SU-DHL-6 (cell line): ENCODE measurements at regions not wholly inside any gene's neighbourhood (a gene's known extent, or its start where the extent isn't known, plus 50 kb on each side); places are given as distances from the start of the nearest gene placed in this dataset.

Experiments used
- H2AFZ ChIP-seq: fragments of 200-600 bp; sonication (generic); 2 replicates; pipeline ENCODE4 v1.6.1; 2014; ENCODE audit warnings: low read depth, mild to moderate bottlenecking, moderate library complexity, mixed read lengths, antibody characterized with exemption, low read length; ENCODE audit not compliant: severe bottlenecking
- H3F3A ChIP-seq: fragments of 200-600 bp; shearing (Covaris generic); 2 replicates; pipeline ENCODE4 v1.6.0; 2016; ENCODE audit warnings: antibody characterized with exemption, mild to moderate bottlenecking; ENCODE audit not compliant: insufficient read depth
- H3K27ac ChIP-seq: fragments of 200-600 bp; sonication (generic); 2 replicates; pipeline ENCODE4 v1.5.1; 2016; ENCODE audit warnings: low read depth, mild to moderate bottlenecking, low read length, moderate library complexity, mixed read lengths
- H3K27me3 ChIP-seq: fragments of 200-600 bp; sonication (generic), shearing (Covaris generic); 2 replicates; pipeline ENCODE4 v1.6.0; 2014; ENCODE audit warnings: mild to moderate bottlenecking, low read length
- H3K36me3 ChIP-seq: fragments of 200-600 bp; sonication (generic); 2 replicates; pipeline ENCODE4 v1.6.1; 2014; ENCODE audit warnings: mild to moderate bottlenecking, low read length, mixed read lengths
- H3K4me2 ChIP-seq: fragments of 300-600, 200-600 bp; shearing (Covaris generic), sonication (generic); 2 replicates; pipeline ENCODE4 v1.6.0; 2014; ENCODE audit warnings: low read length, low read depth, mild to moderate bottlenecking; ENCODE audit not compliant: poor library complexity, severe bottlenecking
- H3K4me3 ChIP-seq: fragments of 200-600 bp; sonication (generic); 2 replicates; pipeline ENCODE4 v1.5.1; 2014; ENCODE audit warnings: antibody characterized with exemption, low read length, mild to moderate bottlenecking, mixed read lengths; ENCODE audit not compliant: insufficient read depth, poor library complexity, severe bottlenecking
- H3K79me2 ChIP-seq: fragments of 200-600 bp; sonication (generic); 2 replicates; pipeline ENCODE4 v1.6.1; 2014; ENCODE audit warnings: mild to moderate bottlenecking, low read length, moderate library complexity; ENCODE audit not compliant: insufficient read depth
- H3K9ac ChIP-seq: fragments of 200-600 bp; sonication (generic); 2 replicates; pipeline ENCODE4 v1.7.0; 2014; ENCODE audit warnings: mild to moderate bottlenecking, low read length
- H3K9me2 ChIP-seq: fragments of 200-600 bp; sonication (generic); replicated peaks from 2 replicates; pipeline ENCODE4 v1.6.1; 2014; ENCODE audit warnings: low read length; ENCODE audit not compliant: insufficient read depth
- H3K9me3 ChIP-seq: fragments of 200-600 bp; sonication (generic); 2 replicates; pipeline ENCODE4 v1.6.1; 2014; ENCODE audit warnings: low read length, mixed read lengths; ENCODE audit not compliant: insufficient read depth
- H4K20me1 ChIP-seq: fragments of 200-600 bp; sonication (generic); 2 replicates; pipeline ENCODE4 v1.6.1; 2014; ENCODE audit warnings: low read depth, mild to moderate bottlenecking, antibody characterized with exemption, low read length, moderate library complexity, mixed read lengths
- EZH2phosphoT487 ChIP-seq: fragments of 200-600 bp; sonication (generic), shearing (Covaris generic); conservative IDR thresholded peaks from 2 replicates; pipeline ENCODE4 v1.6.1; 2018; ENCODE audit warnings: mild to moderate bottlenecking, antibody characterized with exemption, low read length, moderate library complexity, mixed read lengths
- TF ChIP-seq, protein P1 (sequence below): fragments of 200-600 bp; sonication (generic); IDR thresholded peaks from one replicate; pipeline ENCODE4 v1.5.1; 2017; ENCODE audit warnings: antibody characterized with exemption, mild to moderate bottlenecking, low read length, moderate library complexity; ENCODE audit not compliant: insufficient read depth, poor library complexity, severe bottlenecking

DNA sequence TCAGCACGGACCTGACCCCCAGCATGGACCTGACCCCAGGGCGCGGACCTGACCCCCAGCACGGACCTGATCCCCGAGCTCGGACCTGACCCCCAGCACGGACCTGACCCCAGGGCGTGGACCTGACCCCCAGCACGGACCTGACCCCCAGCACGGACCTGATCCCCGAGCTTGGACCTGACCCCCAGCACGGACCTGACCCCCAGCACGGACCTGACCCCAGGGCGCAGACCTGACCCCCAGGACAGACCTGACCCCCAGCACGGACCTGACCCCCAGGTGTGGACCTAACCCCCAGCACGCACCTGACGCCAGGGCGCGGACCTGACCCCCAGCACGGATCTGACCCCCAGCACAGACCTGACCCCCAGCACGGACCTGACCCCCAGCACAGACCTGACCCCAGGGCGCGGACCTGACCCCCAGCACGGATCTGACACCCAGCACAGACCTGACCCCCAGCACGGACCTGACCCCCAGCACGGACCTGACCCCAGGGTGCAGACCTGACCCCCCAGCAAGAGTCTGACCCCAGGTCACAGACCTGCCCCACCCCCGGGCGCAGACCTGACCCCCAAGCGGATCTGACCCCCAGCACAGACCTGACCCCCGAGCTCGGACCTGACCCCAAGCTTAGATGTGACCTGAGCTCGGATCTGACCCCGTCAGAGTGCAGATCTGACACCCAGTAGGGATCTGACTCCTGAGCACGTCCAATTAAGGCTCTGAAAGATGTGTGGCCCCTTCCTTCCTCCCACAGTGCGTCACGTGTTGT lies 98.7 kb downstream of the C16orf95 start:
- Histone ChIP-seq H3F3A (no peaks in the 10 kb centered on the region), H3K4me2 (no peak overlapping the region), H2AFZ (no peak overlapping the region), H3K9ac (no peak overlapping the region), H3K9me2 (no peaks in the 10 kb centered on the region), H4K20me1 (no peaks in the 10 kb centered on the region), H3K4me3 (no peak overlapping the region), H3K36me3 (no peaks in the 10 kb centered on the region), H3K27ac (no peak overlapping the region), H3K79me2 (no peaks in the 10 kb centered on the region), H3K27me3 (no peaks in the 10 kb centered on the region), H3K9me3 (no peaks in the 10 kb centered on the region)
- no peak for TF ChIP-seq EZH2phosphoT487
- TF ChIP-seq, protein P1, sequence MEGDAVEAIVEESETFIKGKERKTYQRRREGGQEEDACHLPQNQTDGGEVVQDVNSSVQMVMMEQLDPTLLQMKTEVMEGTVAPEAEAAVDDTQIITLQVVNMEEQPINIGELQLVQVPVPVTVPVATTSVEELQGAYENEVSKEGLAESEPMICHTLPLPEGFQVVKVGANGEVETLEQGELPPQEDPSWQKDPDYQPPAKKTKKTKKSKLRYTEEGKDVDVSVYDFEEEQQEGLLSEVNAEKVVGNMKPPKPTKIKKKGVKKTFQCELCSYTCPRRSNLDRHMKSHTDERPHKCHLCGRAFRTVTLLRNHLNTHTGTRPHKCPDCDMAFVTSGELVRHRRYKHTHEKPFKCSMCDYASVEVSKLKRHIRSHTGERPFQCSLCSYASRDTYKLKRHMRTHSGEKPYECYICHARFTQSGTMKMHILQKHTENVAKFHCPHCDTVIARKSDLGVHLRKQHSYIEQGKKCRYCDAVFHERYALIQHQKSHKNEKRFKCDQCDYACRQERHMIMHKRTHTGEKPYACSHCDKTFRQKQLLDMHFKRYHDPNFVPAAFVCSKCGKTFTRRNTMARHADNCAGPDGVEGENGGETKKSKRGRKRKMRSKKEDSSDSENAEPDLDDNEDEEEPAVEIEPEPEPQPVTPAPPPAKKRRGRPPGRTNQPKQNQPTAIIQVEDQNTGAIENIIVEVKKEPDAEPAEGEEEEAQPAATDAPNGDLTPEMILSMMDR, result no peak

DNA sequence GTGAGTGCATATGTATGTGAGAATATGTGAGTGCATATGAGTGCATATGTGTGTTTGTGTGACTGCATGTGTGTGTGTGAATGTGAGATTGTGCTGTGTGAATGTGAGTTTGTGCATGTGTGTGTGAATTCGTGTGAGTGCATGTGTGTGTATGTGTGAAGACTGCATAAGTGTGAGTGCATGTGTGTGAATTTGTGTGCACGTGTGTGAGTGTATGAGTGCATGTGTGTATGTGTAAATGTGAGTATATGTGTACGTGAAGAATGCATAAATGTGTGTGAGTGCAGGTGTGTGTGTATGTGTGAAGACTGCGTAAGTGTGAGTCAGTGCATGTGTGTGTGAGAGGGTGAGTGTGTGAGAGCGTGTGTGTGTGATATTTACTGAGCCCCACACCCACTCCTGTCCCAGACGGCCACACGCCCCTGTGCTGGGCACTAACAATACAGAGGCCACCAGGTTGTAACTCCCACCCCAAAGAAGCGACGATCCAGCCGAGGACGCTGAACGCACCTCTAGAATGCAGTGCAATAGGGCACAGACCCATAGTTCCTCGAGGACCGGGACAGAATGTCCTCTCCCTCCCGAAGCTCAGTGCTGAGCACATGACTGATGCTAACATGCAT lies 97.8 kb downstream of the C16orf95 start:
- no peak for TF ChIP-seq EZH2phosphoT487
- TF ChIP-seq, protein P1, result no peak
- Histone ChIP-seq H3K36me3 (no peaks in the 10 kb centered on the region), H3K4me2 (no peak overlapping the region)

DNA sequence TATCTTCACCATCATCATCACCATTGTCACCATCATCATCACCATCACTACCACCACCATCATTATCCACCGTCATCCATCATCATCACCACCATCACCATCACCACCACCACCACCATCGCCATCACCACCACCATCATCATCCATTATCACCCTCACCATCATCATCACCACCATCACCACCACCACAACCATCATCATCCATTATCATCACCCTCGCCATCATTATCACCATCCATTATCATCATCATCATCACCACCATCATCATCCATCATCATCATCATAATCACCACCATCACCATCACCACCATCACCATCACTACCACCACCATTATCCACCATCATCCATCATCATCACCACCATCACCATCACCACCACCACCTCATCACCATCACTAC lies 95.6 kb downstream of the C16orf95 start:
- Histone ChIP-seq H3K36me3 (no peaks in the 10 kb centered on the region), H3K9me3 (no peaks in the 10 kb centered on the region), H3K4me3 (no peak overlapping the region), H3K9me2 (no peaks in the 10 kb centered on the region), H3K9ac (no peak overlapping the region), H3K79me2 (no peaks in the 10 kb centered on the region), H4K20me1 (no peaks in the 10 kb centered on the region), H3K27me3 (no peaks in the 10 kb centered on the region), H3F3A (no peaks in the 10 kb centered on the region), H3K27ac (no peak overlapping the region), H3K4me2 (no peak overlapping the region), H2AFZ (no peak overlapping the region)
- TF ChIP-seq, protein P1, result no peak
- no peak for TF ChIP-seq EZH2phosphoT487

More for the DNA sequence above, 97.8 kb downstream of the C16orf95 start:
- Histone ChIP-seq H3K27me3 (no peaks in the 10 kb centered on the region), H2AFZ (no peak overlapping the region), H3K27ac (no peak overlapping the region), H3K9ac (no peak overlapping the region), H3K4me3 (no peak overlapping the region), H3K79me2 (no peaks in the 10 kb centered on the region), H3K9me3 (no peaks in the 10 kb centered on the region), H3F3A (no peaks in the 10 kb centered on the region), H4K20me1 (no peaks in the 10 kb centered on the region), H3K9me2 (no peaks in the 10 kb centered on the region)
